A549 (cell line): ENCODE measurements at regions not wholly inside any gene's neighbourhood (a gene's known extent, or its start where the extent isn't known, plus 50 kb on each side); places are given as distances from the start of the nearest gene placed in this dataset.

Experiments
- ATAC-seq, 2 experiments: fragments of 200-7000 bp in 1 of 2; fragments of >200 bp in 1 of 2; cut with Nextera tagmentation in 1 of 2; cut with Tn5 transposase in 1 of 2; 3 replicates each; pipeline versions ENCODE4 v1.8.0 to v1.9.1; 2018 to 2020; ENCODE audit warnings: mild to moderate bottlenecking in 1 of 2, moderate library complexity in 1 of 2
- CTCF ChIA-PET: fragments of 300-600 bp; sonication (Branson Sonifier 250); formaldehyde crosslinking; extraction: SDS; loops from one replicate; lab custom pipeline; 2021; ENCODE audit warnings: antibody characterized with exemption, inconsistent platforms; lab: Yijun Ruan, JAX
- POLR2A ChIA-PET: fragments of 350-600 bp; formaldehyde crosslinking; extraction: SDS; loops from one replicate; lab custom pipeline; 2021; ENCODE audit warnings: antibody characterized with exemption, inconsistent platforms; lab: Yijun Ruan, JAX
- DNase-seq, 2 experiments: peaks; one replicate each; pipeline versions ENCODE4 v3.0.0 to v3.0.0-alpha.2; 2011 to 2016; ENCODE audit warnings: low read depth in 1 of 2, low spot score in 1 of 2
- FAIRE-seq: peaks from 2 replicates; lab custom pipeline; 2011; peaks lifted over from hg19 to GRCh38; lab: Jason Lieb, UNC
- H3K27ac ChIP-seq, 2 experiments: fragments of >200 bp; sonication (Bioruptor Twin); formaldehyde crosslinking; 3 replicates each; pipeline ENCODE4 v1.5.1; 2016 to 2017
- H3K4me1 ChIP-seq: fragments of >200 bp; sonication (Bioruptor Twin); formaldehyde crosslinking; 3 replicates; pipeline ENCODE4 v1.6.1; 2016
- H3K4me2 ChIP-seq: fragments of >200 bp; sonication (Bioruptor Twin); formaldehyde crosslinking; 3 replicates; pipeline ENCODE4 v1.6.1; 2016
- H3K4me3 ChIP-seq: fragments of >200 bp; sonication (Bioruptor Twin); formaldehyde crosslinking; 3 replicates; pipeline ENCODE4 v1.5.1; 2016
- H3K9me3 ChIP-seq: fragments of >200 bp; sonication (Bioruptor Twin); formaldehyde crosslinking; 3 replicates; pipeline ENCODE4 v1.6.1; 2016
- CBX2 ChIP-seq: fragments of 200-600 bp; sonication (generic); IDR thresholded peaks from 2 replicates; pipeline ENCODE4 v1.6.1; 2016; ENCODE audit warnings: low read depth, mild to moderate bottlenecking, borderline replicate concordance
- CHD4 ChIP-seq: fragments of 200-600 bp; sonication (generic); IDR thresholded peaks from 2 replicates; pipeline ENCODE4 v1.6.1; 2016; ENCODE audit warnings: antibody characterized with exemption, mild to moderate bottlenecking, borderline replicate concordance
- EHF ChIP-seq: fragments of 250-450 bp; sonication (Bioruptor Pico); IDR thresholded peaks from 2 replicates; pipeline ENCODE4 v1.5.0; 2020; ENCODE audit warnings: mild to moderate bottlenecking
- ESRRA ChIP-seq: fragments of 150-350 bp; IDR thresholded peaks from 2 replicates; pipeline ENCODE4 v1.6.1; 2014; ENCODE audit warnings: mild to moderate bottlenecking, low read length, borderline replicate concordance
- FOSL2 ChIP-seq, 2 experiments: fragments of 450-650 bp in 1 of 2; fragments of >200 bp in 1 of 2; sonication (Bioruptor Twin) in 1 of 2; formaldehyde crosslinking; IDR thresholded peaks; 2 replicates each; pipeline versions ENCODE4 v1.5.0 to v1.6.1; 2016 to 2020; ENCODE audit warnings: mild to moderate bottlenecking in 1 of 2, moderate library complexity in 1 of 2
- HDAC2 ChIP-seq: fragments of 200-600 bp; sonication (generic); IDR thresholded peaks from 2 replicates; pipeline ENCODE4 v1.6.1; 2016
- HOXA7 ChIP-seq: fragments of 250-450 bp; sonication (Bioruptor Pico); IDR thresholded peaks from 2 replicates; pipeline ENCODE4 v1.5.0; 2020; ENCODE audit warnings: mild to moderate bottlenecking, moderate library complexity
- HOXB5 ChIP-seq: fragments of 250-450 bp; sonication (Bioruptor Pico); IDR thresholded peaks from 2 replicates; pipeline ENCODE4 v1.5.0; 2020; ENCODE audit warnings: mild to moderate bottlenecking, moderate library complexity
- JUN ChIP-seq, 2 experiments: fragments of >200 bp; sonication (Bioruptor Twin); formaldehyde crosslinking; IDR thresholded peaks; 2 replicates in 1 of 2; 3 replicates in 1 of 2; pipeline ENCODE4 v1.6.1; 2016 to 2017
- JUNB ChIP-seq: fragments of >200 bp; sonication (Bioruptor Twin); formaldehyde crosslinking; IDR thresholded peaks from 2 replicates; pipeline ENCODE4 v1.6.1; 2016
- KDM5A ChIP-seq: fragments of 200-600 bp; sonication (generic); IDR thresholded peaks from 2 replicates; pipeline ENCODE4 v1.6.1; 2016; ENCODE audit warnings: antibody characterized with exemption, mild to moderate bottlenecking
- MAFK ChIP-seq: fragments of 450-650 bp; IDR thresholded peaks from 2 replicates; pipeline ENCODE4 v1.6.1; 2014; ENCODE audit not compliant: partially characterized antibody
- MAZ ChIP-seq: fragments of 150-350 bp; IDR thresholded peaks from 2 replicates; pipeline ENCODE4 v1.6.1; 2014; ENCODE audit warnings: antibody characterized with exemption, low read depth, low read length, borderline replicate concordance
- MYC ChIP-seq: IDR thresholded peaks from 2 replicates; pipeline ENCODE4 v1.6.1; 2012; ENCODE audit warnings: mild to moderate bottlenecking, inconsistent platforms, low read length, improper control_type of control experiment, borderline replicate concordance
- NFE2L2 ChIP-seq: fragments of 150-350 bp; conservative IDR thresholded peaks from 2 replicates; pipeline ENCODE4 v1.6.1; 2014; ENCODE audit warnings: low read length
- PHF8 ChIP-seq: fragments of 200-600 bp; sonication (generic); IDR thresholded peaks from 2 replicates; pipeline ENCODE4 v1.6.1; 2016; ENCODE audit warnings: low read depth, mild to moderate bottlenecking, antibody characterized with exemption, moderate library complexity, borderline replicate concordance
- POLR2A ChIP-seq: IDR thresholded peaks from 2 replicates; pipeline ENCODE4 v1.6.1; 2012; ENCODE audit warnings: mild to moderate bottlenecking, low read length
- POLR2AphosphoS2 ChIP-seq: conservative IDR thresholded peaks from 2 replicates; pipeline ENCODE4 v1.6.1; 2012; ENCODE audit warnings: low read length, improper control_type of control experiment, inconsistent platforms
- RAD21 ChIP-seq, 2 experiments: fragments of >200 bp in 1 of 2; sonication (Bioruptor Twin) in 1 of 2; formaldehyde crosslinking in 1 of 2; IDR thresholded peaks in 1 of 2; conservative IDR thresholded peaks in 1 of 2; 2 replicates in 1 of 2; 3 replicates in 1 of 2; pipeline ENCODE4 v1.6.1; 2012 to 2018; ENCODE audit warnings: inconsistent platforms in 1 of 2
- RARB ChIP-seq: fragments of 250-450 bp; sonication (Bioruptor Pico); IDR thresholded peaks from 2 replicates; pipeline ENCODE4 v1.8.0; 2021; ENCODE audit warnings: mild to moderate bottlenecking, moderate library complexity
- SREBF2 ChIP-seq: fragments of 450-650 bp; IDR thresholded peaks from 2 replicates; pipeline ENCODE4 v1.6.1; 2014; ENCODE audit warnings: mild to moderate bottlenecking, moderate library complexity
- TP53 ChIP-seq: fragments of 250-450 bp; sonication (Bioruptor Pico); IDR thresholded peaks from 2 replicates; pipeline ENCODE4 v1.5.0; 2021; ENCODE audit warnings: mild to moderate bottlenecking, moderate library complexity
- ZC3H11A ChIP-seq: fragments of 450-650 bp; IDR thresholded peaks from 2 replicates; pipeline ENCODE4 v1.6.1; 2014; ENCODE audit warnings: antibody characterized with exemption, mild to moderate bottlenecking
- ZFP36 ChIP-seq: fragments of 450-650 bp; IDR thresholded peaks from 2 replicates; pipeline ENCODE4 v1.6.1; 2014; ENCODE audit warnings: borderline replicate concordance; ENCODE audit not compliant: partially characterized antibody
- ZSCAN20 ChIP-seq: fragments of 250-450 bp; sonication (Bioruptor Pico); IDR thresholded peaks from 2 replicates; pipeline ENCODE4 v1.8.0; 2022; ENCODE audit warnings: mild to moderate bottlenecking, moderate library complexity
- WGBS: methylation state at CpG from one replicate; pipeline ENCODE4 v1.1.6; 2017; ENCODE audit errors: missing lambda C conversion rate; 5-methylcytosine and 5-hydroxymethylcytosine counted together
- TF ChIP-seq, protein P1 (sequence below): IDR thresholded peaks from 2 replicates; pipeline ENCODE4 v1.6.1; 2012
- TF ChIP-seq, protein P2 (sequence below): IDR thresholded peaks from 2 replicates; pipeline ENCODE4 v1.6.1; 2012
- TF ChIP-seq, protein P3 (sequence below): fragments of >200 bp; sonication (Bioruptor Twin); formaldehyde crosslinking; IDR thresholded peaks from 2 replicates; pipeline ENCODE4 v1.6.1; 2016
- TF ChIP-seq, protein P4 (sequence below): fragments of >200 bp; sonication (Bioruptor Twin); formaldehyde crosslinking; IDR thresholded peaks from 3 replicates; pipeline ENCODE4 v1.5.1; 2016
- TF ChIP-seq, protein P5 (sequence below): IDR thresholded peaks from 2 replicates; pipeline ENCODE4 v1.6.1; 2012; ENCODE audit warnings: low read depth, borderline replicate concordance

DNA sequence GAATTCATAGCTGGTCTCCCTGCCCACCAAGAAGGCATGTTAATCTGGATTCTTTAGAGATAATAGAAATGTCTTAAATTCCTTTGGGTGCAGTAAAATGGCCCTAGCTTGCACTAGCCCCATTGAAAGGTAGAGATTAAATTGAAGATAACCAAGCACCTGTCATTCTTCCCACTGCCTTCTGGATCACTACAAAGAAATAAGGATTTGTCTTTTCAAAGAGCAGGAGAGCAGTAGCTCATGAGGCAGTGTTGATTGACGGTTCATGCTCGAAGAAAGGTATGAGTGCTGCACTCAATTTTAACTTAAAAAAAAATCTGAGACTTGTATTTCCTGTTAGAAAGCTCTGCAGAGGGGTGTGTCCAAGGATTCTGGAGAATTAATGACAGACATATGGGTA lies 74.9 kb upstream of the F3 start:
- TF ChIP-seq HOXB5 (CRISPR knock-in tag) (no peak), JUNB (no peak), FOSL2 (IDR thresholded peaks at IDR 0.05) (no peak), FOSL2 (CRISPR knock-in tag; IDR thresholded peaks at IDR 0.05) (no peak), JUN (IDR thresholded peaks at IDR 0.05) (no peak), POLR2A (no peak), CBX2 (no peak), TP53 (no peak), ESRRA (no peak), ZC3H11A (no peak), POLR2AphosphoS2 (no peak), RAD21 (conservative IDR thresholded peaks at IDR 0.05 in 1 of 2, IDR thresholded peaks at IDR 0.05 in 1 of 2) (no peak), HOXA7 (CRISPR knock-in tag) (no peak)
- TF ChIP-seq, protein P1, sequence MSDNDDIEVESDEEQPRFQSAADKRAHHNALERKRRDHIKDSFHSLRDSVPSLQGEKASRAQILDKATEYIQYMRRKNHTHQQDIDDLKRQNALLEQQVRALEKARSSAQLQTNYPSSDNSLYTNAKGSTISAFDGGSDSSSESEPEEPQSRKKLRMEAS, result no peak
- TF ChIP-seq, protein P2, sequence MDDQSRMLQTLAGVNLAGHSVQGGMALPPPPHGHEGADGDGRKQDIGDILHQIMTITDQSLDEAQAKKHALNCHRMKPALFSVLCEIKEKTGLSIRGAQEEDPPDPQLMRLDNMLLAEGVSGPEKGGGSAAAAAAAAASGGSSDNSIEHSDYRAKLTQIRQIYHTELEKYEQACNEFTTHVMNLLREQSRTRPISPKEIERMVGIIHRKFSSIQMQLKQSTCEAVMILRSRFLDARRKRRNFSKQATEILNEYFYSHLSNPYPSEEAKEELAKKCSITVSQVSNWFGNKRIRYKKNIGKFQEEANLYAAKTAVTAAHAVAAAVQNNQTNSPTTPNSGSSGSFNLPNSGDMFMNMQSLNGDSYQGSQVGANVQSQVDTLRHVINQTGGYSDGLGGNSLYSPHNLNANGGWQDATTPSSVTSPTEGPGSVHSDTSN, result no peak
- TF ChIP-seq, protein P3, sequence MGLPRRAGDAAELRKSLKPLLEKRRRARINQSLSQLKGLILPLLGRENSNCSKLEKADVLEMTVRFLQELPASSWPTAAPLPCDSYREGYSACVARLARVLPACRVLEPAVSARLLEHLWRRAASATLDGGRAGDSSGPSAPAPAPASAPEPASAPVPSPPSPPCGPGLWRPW, result no peak
- POLR2A ChIA-PET, result no interaction called here
- Histone ChIP-seq H3K4me3 (no peak overlapping the region), H3K4me2 (no peak overlapping the region), H3K27ac (no peak overlapping the region), H3K9me3 (no peaks in the 10 kb centered on the region), H3K4me1 (peaks cover 11% of the 10 kb centered on the region)
- DNase-seq (no peak), ATAC-seq (no peak), FAIRE-seq (no peak)
- CTCF ChIA-PET, result interaction anchor here (1.0 to 1.4 kb wide), 3 partner anchors 8 to 17 kb away, joined by 3 to 5 read pairs (median 3); no protein-coding TSS in a partner anchor
- WGBS, result 93% methylated on average over 2 of the region's 2 CpGs

DNA sequence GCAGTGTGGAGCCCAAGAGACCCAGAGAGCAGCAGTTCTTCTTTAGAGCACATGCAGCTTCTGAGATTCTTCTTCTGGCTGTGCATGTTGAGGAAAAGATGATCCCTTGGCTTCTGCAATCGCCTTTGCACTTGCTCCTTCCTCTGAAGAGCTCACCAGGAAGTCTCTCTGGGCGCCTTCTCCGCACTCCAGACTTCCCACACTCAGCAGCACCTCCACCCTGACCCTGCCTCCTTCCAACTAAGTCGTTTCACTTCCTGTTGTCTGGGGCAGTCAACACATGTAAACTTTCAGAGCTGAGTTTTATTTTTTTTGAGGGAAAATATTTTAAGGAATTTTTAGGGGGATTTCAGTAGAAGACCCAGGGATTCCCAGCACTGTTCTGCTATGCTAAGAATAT lies 73.4 kb upstream of the F3 start:
- Histone ChIP-seq H3K27ac (no peak overlapping the region), H3K4me1 (0 out of 3 replicates have a peak, but pooled peaks cover 3% of the 10 kb centered on the region), H3K9me3 (no peaks in the 10 kb centered on the region), H3K4me3 (no peak overlapping the region), H3K4me2 (no peak overlapping the region)
- ChIA-PET CTCF (interaction anchor here (0.8 to 1.2 kb wide), 3 partner anchors 9 to 134 kb away, joined by 3 to 4 read pairs (median 3); no protein-coding TSS in a partner anchor), POLR2A (no interaction called here)
- ATAC-seq (no peak), FAIRE-seq (no peak), DNase-seq (no peak)
- 59% methylated on average over 4 of the region's 4 CpGs for WGBS
- TF ChIP-seq KDM5A (no peak), PHF8 (no peak), NFE2L2 (no peak), RARB (CRISPR knock-in tag) (no peak), MAZ (no peak), CHD4 (no peak), JUN (IDR thresholded peaks at IDR 0.05) (no peak), ZFP36 (no peak), HOXA7 (CRISPR knock-in tag) (no peak), HDAC2 (no peak), MYC (no peak), EHF (no peak), SREBF2 (no peak), ZSCAN20 (CRISPR knock-in tag) (no peak), MAFK (no peak)
- TF ChIP-seq, protein P4, sequence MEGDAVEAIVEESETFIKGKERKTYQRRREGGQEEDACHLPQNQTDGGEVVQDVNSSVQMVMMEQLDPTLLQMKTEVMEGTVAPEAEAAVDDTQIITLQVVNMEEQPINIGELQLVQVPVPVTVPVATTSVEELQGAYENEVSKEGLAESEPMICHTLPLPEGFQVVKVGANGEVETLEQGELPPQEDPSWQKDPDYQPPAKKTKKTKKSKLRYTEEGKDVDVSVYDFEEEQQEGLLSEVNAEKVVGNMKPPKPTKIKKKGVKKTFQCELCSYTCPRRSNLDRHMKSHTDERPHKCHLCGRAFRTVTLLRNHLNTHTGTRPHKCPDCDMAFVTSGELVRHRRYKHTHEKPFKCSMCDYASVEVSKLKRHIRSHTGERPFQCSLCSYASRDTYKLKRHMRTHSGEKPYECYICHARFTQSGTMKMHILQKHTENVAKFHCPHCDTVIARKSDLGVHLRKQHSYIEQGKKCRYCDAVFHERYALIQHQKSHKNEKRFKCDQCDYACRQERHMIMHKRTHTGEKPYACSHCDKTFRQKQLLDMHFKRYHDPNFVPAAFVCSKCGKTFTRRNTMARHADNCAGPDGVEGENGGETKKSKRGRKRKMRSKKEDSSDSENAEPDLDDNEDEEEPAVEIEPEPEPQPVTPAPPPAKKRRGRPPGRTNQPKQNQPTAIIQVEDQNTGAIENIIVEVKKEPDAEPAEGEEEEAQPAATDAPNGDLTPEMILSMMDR, result no peak
- TF ChIP-seq, protein P1, result no peak
- TF ChIP-seq, protein P2, result no peak
- TF ChIP-seq, protein P5, sequence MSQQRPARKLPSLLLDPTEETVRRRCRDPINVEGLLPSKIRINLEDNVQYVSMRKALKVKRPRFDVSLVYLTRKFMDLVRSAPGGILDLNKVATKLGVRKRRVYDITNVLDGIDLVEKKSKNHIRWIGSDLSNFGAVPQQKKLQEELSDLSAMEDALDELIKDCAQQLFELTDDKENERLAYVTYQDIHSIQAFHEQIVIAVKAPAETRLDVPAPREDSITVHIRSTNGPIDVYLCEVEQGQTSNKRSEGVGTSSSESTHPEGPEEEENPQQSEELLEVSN, result no peak
